ENCODE measurements at regions not wholly inside any gene's neighbourhood (a gene's known extent, or its start where the extent isn't known, plus 50 kb on each side); places are given as distances from the start of the nearest gene placed in this dataset.

DNA sequence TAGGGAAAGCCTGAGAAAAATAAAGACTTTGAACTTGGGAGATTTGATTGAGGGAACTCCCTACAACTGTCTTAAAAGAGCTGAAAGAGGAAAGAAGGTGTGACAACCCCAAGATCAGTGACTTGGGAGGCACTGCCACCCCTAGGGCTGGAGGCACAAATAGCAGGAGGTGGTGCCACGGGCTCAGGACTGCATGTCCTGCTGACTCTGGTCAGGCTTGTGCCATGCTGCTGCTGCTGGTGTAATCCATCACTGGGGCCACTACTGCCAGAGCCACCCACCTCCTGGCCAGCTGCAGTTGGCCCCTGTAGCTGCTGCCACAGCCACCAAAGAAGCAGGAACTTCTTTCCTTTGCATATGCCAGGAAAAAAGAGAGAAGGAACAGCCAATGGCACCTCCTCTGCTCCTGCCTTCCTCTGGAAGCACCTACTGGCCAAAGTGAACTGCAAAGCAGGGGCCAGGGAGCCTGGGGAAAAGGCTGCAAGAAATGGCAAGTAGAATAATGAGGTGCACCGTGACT, 730.3 kb downstream of the PTPRU start (continued):
- TF ChIP-seq POU2F2 (IDR thresholded peaks at IDR 0.05; ENCODE audit: borderline replicate concordance, low read depth, low read length): no peak

DNA sequence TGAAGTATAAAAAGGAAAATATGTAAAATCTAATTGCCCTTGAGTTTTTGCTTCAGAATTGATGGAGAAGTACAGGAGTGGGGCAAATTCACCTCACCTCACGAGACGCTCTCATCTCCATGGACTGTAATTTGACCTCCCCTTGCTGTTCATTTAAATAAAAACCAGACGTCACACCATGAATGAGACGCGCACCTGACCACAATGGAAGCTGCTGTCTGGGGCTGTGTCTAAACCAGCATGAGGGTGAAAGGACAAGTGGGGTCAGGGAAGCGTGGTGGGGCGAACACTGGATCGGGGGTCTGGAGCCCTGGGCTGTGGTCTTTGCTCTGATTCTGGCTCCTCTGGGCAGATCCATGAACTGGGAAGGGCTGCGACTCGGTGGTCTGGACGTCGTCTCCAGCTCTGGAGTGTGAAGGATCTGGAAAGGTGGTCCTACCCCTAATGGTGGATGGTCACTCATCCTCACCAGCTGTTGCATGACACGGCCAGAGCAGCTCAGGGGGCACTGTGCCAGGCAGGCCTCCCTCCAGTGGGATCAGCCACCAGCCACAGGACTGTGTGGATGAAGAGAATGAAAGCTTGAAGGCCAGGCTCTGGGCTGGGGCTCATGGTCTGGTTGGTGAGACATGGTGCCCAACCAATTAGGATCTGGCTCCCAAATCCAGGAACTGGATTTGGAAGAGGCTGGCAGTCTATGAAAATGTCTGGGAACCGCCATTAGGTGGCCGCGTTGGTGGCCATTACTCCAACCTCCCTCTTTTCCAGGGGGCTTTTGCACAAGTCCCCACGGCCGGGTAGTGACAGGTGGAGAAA, 728.6 kb downstream of the PTPRU start:
- H4K20me1 ChIP-seq (ENCODE audit: control insufficient read depth, insufficient read depth): no peaks in the 10 kb centered on the region
- in situ Hi-C loops (cut with MboI): no loop called here
- DNase-seq (ENCODE audit: low read depth, low spot score) (no peak), ATAC-seq (no peak), FAIRE-seq (no peak)
- no peaks in the 10 kb centered on the region for H3K36me3 ChIP-seq (ENCODE audit: control insufficient read depth in 2 of 2, insufficient read depth in 2 of 2, low read length in 1 of 2)
- no peaks in the 10 kb centered on the region for H3K79me2 ChIP-seq (ENCODE audit: control insufficient read depth, insufficient read depth, low read length)
- no peaks in the 10 kb centered on the region for H3K9me3 ChIP-seq (replicated peaks; ENCODE audit: control insufficient read depth, insufficient read depth, low read length)
- ChIA-PET POLR2A (no interaction called here), CTCF (no interaction called here), RAD21 (ENCODE audit: unreplicated experiment) (no interaction called here), SMC1A (ENCODE audit: uncharacterized antibody, unreplicated experiment) (no interaction called here)
- no peak overlapping the region for H3K9ac ChIP-seq (ENCODE audit: control insufficient read depth, insufficient read depth, low read length)
- no peak overlapping the region for H2AFZ ChIP-seq (ENCODE audit: control insufficient read depth, low read depth, low read length)
- no peak overlapping the region for H3K4me2 ChIP-seq (ENCODE audit: control insufficient read depth, insufficient read depth)
- H3K4me3 ChIP-seq: no peak overlapping the region
- no peak overlapping the region for H3K27ac ChIP-seq (ENCODE audit: control insufficient read depth, insufficient read depth)
- intact Hi-C loops (cut with micrococcal nuclease; ENCODE audit: unreplicated experiment): no loop called here
- H3K4me1 ChIP-seq (ENCODE audit: control insufficient read depth, insufficient read depth, low read length): no peaks in the 10 kb centered on the region
- no peaks in the 10 kb centered on the region for H3K27me3 ChIP-seq (replicated peaks in 1 of 2; ENCODE audit: control insufficient read depth in 2 of 2, insufficient read depth in 2 of 2, low read length in 1 of 2)
- BruUV-seq (replicated peaks): no TSS peak
- WGBS (ENCODE audit: insufficient coverage, insufficient replicate concordance, low lambda C conversion rate, missing lambda C conversion rate): 40% methylated on average over 17 of the region's 18 CpGs
- TF ChIP-seq, protein P1, sequence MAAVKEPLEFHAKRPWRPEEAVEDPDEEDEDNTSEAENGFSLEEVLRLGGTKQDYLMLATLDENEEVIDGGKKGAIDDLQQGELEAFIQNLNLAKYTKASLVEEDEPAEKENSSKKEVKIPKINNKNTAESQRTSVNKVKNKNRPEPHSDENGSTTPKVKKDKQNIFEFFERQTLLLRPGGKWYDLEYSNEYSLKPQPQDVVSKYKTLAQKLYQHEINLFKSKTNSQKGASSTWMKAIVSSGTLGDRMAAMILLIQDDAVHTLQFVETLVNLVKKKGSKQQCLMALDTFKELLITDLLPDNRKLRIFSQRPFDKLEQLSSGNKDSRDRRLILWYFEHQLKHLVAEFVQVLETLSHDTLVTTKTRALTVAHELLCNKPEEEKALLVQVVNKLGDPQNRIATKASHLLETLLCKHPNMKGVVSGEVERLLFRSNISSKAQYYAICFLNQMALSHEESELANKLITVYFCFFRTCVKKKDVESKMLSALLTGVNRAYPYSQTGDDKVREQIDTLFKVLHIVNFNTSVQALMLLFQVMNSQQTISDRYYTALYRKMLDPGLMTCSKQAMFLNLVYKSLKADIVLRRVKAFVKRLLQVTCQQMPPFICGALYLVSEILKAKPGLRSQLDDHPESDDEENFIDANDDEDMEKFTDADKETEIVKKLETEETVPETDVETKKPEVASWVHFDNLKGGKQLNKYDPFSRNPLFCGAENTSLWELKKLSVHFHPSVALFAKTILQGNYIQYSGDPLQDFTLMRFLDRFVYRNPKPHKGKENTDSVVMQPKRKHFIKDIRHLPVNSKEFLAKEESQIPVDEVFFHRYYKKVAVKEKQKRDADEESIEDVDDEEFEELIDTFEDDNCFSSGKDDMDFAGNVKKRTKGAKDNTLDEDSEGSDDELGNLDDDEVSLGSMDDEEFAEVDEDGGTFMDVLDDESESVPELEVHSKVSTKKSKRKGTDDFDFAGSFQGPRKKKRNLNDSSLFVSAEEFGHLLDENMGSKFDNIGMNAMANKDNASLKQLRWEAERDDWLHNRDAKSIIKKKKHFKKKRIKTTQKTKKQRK (IDR thresholded peaks at IDR 0.05; ENCODE audit: low read depth, low read length): no peak
- TF ChIP-seq SMAD1 (IDR thresholded peaks at IDR 0.05; ENCODE audit: low read depth, partially characterized antibody) (no peak), IKZF1 (conservative IDR thresholded peaks at IDR 0.05) (no peak), PAX5 (IDR thresholded peaks at IDR 0.05; ENCODE audit: borderline replicate concordance, low read depth, low read length) (no peak), BRCA1 (IDR thresholded peaks at IDR 0.05; ENCODE audit: low read depth, low read length) (no peak), BACH1 (IDR thresholded peaks at IDR 0.05; ENCODE audit: borderline replicate concordance) (no peak), ZZZ3 (IDR thresholded peaks at IDR 0.05; ENCODE audit: control insufficient read depth, insufficient read length, low read depth) (no peak), POLR2AphosphoS5 (IDR thresholded peaks at IDR 0.05; ENCODE audit: low read length) (no peak), NR2C2 (IDR thresholded peaks at IDR 0.05; ENCODE audit: borderline replicate concordance, control insufficient read depth, insufficient read length, low read depth) (no peak), KDM1A (IDR thresholded peaks at IDR 0.05; ENCODE audit: borderline replicate concordance) (no peak), HDAC6 (IDR thresholded peaks at IDR 0.05; ENCODE audit: unreplicated experiment) (no peak), STAT1 (conservative IDR thresholded peaks at IDR 0.05) (no peak)
- TF ChIP-seq, protein P2, sequence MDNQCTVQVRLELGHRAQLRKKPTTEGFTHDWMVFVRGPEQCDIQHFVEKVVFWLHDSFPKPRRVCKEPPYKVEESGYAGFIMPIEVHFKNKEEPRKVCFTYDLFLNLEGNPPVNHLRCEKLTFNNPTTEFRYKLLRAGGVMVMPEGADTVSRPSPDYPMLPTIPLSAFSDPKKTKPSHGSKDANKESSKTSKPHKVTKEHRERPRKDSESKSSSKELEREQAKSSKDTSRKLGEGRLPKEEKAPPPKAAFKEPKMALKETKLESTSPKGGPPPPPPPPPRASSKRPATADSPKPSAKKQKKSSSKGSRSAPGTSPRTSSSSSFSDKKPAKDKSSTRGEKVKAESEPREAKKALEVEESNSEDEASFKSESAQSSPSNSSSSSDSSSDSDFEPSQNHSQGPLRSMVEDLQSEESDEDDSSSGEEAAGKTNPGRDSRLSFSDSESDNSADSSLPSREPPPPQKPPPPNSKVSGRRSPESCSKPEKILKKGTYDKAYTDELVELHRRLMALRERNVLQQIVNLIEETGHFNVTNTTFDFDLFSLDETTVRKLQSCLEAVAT (IDR thresholded peaks at IDR 0.05): no peak
- TF ChIP-seq, protein P3, sequence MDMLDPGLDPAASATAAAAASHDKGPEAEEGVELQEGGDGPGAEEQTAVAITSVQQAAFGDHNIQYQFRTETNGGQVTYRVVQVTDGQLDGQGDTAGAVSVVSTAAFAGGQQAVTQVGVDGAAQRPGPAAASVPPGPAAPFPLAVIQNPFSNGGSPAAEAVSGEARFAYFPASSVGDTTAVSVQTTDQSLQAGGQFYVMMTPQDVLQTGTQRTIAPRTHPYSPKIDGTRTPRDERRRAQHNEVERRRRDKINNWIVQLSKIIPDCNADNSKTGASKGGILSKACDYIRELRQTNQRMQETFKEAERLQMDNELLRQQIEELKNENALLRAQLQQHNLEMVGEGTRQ (IDR thresholded peaks at IDR 0.05; ENCODE audit: borderline replicate concordance, low read depth, low read length): no peak
- TF ChIP-seq, protein P4, sequence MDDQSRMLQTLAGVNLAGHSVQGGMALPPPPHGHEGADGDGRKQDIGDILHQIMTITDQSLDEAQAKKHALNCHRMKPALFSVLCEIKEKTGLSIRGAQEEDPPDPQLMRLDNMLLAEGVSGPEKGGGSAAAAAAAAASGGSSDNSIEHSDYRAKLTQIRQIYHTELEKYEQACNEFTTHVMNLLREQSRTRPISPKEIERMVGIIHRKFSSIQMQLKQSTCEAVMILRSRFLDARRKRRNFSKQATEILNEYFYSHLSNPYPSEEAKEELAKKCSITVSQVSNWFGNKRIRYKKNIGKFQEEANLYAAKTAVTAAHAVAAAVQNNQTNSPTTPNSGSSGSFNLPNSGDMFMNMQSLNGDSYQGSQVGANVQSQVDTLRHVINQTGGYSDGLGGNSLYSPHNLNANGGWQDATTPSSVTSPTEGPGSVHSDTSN (IDR thresholded peaks at IDR 0.05; ENCODE audit: insufficient replicate concordance, low read depth, low read length): no peak
